GM04503 (cell line): ENCODE measurements at regions not wholly inside any gene's neighbourhood (a gene's known extent, or its start where the extent isn't known, plus 50 kb on each side); places are given as distances from the start of the nearest gene placed in this dataset.
A peak's percentile ranks its signal among the peaks of the same experiment; 100 is the strongest.

Experiments
- DNase-seq: peaks from one replicate; pipeline ENCODE4 v3.0.0-alpha.2; 2012; ENCODE audit warnings: low read depth

DNA sequence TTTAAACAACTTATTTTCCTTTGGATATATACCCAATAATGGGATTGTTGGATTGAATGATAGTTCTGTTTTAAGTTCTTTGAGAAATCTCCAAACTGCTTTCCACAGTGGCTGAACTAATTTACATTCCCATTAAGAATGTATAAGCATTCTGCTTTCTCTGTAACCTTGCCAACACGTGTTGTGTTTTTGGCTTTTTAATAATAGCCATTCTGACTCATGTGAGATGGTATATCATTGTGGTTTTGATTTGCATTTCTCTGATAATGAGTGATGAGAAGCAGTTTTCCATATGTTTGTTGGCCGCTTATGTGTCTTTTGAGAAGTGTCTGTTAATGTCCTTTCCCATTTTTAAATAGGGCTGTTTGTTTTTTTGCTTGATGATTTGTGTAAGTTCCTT lies 155.6 kb upstream of the PITX2 start:
- DNase-seq = no peak

DNA sequence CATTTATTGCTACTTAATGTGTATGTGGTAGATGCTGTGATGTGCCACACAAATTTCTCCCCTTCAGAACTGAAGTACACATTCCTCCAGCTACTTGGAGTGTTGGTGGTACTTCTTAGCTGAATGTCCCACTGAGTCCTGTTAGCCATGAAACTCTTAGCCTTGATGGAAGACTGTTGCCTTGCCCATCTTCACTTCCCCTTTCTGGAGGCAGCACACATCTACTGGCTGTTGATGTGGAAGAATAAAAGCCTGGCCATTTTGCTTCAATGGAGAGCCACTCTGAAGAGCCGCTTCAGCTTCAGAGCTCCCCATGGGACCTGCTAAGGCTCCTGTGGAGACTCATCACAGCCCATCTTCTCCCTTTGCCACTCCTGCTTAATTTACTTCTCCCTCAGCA lies 157.7 kb upstream of the PITX2 start:
- no peak for DNase-seq

DNA sequence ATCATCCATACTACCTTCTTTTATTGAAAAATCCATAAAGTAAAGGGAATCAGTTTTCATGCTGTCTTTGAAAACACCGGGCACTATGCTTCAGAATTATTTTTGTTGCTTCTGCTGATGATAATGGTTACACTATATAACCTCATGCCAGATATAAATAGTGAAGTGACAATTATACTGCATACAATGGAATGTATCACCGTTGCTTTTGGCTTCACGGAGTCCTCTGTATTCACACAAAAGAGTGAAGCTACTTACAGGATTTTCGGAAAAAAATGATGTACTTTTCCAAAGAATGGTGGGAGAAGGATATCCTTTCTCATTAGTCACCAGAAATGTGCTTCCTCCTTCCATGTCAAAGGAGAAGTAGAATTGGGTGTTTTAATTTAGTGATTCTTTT lies 159.1 kb upstream of the PITX2 start:
- DNase-seq = no peak

DNA sequence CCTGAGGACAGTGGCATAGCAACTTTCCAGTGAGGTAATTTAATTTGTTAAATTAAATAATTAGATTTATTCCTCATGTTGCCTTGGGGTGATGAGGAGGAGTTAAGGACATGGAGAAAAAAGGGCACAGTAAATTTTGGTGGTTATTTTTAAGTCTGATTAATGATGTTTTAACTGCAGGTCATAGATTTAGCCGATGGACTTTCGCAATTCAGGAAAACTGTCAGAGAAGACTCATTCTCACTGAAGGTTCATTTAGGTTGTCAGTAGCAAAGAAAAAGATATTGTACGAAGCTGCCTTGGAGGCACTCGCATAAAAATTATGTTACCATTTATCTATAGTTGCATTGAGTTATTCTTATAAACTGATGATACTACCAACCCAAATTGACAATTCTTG lies 164.2 kb upstream of the PITX2 start:
- no peak for DNase-seq

DNA sequence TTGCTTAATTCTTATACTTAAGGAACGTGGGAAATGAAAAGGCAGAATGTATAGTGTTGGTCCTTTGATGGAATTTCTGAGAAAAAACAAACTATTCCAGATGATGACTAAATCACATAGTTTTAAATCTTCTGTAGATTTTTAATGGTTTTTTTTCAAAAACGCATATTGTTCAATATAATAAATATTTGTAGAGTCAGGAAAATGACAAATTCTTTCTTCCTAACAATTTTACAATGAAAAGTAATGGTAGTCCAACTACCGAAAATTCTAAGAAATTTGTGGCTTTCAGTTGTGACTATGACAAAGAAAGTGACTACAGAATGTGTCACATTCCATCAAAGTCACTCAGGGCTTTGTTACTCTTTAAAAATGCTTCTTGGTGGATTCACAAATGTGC lies 164.8 kb upstream of the PITX2 start:
- DNase-seq = no peak

DNA sequence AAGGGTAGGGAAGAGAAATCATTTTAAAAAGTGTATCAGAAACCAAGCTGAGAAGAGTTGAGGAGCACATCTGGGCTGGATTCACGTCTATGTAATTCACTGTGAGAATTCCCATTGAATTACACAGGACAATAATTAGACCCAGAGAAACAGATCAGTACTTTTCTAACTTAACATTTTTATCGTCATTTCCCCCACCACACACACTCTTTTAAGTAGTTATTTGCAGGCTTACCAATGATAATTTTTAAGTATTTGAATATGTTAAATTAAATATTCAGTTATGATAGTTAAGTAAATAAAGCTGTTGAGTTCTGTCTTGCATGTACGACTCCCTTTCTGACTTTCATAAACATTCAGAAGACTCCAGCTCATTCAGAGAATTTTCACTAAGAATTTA lies 165.4 kb upstream of the PITX2 start:
- DNase-seq = no peak

DNA sequence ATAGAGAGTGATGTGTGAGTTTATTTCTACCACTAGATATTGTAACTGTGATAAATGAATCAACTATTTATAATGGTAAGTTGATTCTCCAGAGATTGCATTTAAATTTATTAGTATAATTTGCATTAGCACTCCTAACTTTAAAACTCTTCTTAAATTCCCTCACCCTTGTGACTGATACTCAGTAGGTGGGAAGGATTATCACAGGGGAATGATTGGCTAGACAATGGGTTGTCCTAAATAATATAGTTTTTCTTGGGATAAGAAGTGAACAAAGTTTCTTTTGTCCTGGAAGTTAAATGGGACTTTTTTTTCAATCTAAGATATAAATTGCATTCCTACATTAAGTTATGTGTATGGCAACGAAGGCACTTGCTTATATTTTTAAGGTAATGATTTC lies 169.2 kb upstream of the PITX2 start:
- no peak for DNase-seq

DNA sequence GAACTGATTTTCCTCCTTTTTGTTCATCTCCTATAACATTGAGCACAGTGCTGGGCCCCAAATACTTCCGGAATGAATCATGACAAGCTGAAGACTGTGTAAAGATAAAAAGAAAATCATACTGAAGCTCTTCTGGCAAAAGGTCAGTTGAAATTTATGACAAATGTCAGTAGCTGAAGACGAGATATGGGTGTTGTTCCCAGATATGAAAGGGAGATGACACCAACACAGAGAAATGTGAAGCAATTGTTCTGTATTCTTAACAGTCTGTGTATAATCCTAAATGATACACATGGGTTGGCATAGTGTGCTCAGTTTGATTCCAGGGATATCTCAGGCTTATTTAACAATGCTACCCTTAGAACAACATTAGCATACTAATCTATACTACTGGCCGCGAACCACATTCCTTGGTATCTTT lies 170.5 kb upstream of the PITX2 start:
- DNase-seq = no peak

DNA sequence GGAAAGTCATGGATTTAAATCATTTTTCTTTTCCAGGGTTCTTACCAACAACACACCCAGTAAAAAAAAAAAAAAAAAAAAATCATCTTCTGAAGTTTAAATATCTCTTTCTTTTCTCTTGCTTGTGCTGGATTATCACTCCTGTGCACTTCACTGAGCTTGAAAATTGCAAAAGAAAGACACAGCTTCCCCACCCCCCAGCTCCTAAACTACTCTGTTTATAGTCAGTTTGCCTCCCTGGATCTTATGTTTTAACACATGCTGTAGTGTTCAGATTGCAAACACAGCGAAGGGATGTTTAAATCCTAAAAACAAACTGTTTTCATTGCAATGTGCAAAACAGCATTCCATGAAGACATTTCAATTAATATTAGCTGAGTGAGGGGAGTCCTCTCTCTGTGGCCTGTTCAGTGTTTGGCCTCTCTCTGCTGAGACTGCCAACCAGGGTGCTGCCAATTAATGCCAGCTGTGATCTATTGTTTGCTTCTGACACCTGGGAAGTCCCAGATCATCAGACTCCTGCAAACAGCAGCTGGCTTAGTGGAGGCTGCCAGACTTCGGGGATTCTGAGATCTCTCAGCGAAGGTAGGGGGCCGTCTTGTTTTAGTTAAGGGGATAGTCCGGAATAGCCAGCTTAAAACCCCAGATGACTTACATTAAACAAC lies 171.1 kb upstream of the PITX2 start:
- DNase-seq = no peak

DNA sequence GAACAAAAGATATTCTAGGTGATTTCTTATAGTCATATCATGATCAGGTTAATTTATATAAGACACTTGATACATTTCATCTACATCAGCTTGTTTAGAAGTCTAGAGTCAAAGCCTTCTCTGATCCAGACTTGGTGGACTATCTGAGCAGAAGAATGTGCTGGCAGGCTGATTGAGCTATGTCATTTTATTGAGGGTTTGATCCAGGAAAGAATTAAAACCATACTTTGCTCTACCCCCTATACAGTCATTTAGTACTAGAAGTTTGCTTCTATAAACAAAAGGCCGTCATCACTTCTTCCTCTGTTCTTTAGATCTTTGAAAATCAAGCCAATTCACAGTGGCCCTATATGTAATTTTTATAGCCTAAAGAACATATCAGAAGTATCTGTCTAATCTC lies 173.1 kb upstream of the PITX2 start:
- no peak for DNase-seq

DNA sequence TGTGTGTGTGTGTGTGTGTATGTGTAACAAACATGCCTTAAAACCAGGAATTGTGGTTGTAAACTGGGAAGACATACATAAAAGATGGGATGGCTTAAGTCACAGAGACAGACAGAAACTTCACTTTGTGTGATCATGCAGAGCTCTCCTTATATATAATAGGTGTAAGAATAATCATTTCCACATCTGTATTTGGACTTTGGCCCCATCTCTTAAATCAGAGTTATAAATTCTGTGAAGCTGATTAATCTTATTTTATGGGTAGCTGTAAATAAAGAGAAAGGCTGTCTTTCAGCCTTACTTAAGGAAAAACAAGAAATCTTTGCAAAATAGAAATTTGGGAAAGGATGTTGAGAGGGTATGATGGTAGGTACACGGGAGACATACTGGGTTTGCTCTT lies 174.6 kb upstream of the PITX2 start:
- no peak for DNase-seq

DNA sequence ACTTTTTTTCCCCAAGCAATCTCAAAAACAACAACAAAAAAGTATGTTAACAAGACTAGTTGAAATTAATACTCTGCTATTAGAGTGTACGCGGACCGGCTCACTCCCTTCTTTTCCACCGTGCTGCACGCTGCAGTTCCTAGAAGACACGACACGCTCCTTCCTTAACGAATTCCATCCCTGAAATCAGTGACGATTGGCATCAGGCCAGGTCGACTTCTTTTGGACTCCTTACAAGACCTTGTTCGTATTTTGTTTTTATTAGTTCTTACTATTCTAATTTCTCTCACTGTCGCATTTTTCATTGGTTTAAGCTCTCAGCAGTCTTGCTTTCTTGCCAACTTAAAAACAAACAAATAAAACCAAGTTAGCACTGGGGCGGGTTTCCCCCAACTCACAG lies 175.8 kb upstream of the PITX2 start:
- DNase-seq = no peak

DNA sequence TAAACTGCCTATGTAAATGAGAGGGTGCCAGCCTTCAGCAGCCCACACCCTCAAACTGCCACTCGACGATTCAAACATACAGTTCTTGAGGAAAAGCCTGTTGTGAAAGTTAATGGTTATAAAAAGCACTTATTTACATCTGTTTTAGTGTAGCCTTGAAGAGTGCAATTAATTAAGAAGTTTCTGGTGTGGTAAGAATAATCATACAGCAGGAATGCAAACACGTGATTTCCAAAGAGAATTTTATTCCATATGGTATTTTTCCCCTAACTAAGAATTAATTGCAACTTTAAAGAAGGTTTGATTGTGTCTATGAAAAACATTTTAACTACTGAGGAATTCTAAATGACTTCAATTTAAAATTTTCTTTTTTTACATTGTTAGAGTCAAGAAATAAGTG lies 176.3 kb upstream of the PITX2 start:
- DNase-seq = no peak

DNA sequence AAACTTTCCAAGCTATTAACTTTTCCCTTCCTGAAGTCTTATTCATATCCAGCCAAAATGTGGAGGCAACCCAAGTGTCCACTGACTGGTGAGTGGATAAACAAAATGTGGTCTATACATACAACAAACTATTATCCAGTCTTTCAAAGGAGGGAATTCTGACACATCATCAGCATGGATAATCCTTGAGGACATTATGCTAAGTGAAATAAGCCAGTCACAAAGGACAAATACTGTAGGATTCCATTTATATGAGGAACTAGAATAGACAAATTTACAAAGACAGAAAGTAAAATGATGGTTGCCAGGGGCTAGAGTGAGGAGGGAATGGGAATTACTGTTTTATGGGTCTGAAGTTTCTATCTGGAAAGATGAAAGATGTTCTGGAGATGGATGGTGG lies 178.7 kb upstream of the PITX2 start:
- DNase-seq = no peak

DNA sequence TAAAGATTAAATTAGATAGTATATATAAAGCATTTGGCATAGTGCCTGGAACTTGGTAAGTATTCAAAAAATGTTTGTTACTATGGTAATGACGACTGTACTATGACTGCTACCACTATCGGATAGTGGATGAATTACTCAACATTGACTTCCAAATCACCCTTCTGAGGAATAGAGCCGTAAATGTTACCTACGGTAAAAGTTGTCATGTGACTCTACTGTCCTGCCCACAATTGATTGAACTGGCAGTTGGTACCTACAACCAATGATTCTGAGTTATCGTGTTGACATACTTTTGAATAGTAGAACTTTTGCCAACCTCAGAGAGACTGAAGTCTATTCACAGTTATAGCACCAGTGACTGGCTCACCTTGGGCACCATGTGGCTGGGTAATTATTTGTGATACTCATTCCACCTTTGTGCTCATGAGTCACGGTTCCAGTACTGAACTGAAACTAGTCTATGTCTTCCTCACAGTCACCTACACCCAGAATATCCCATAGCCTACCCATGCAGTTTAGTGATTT lies 185.5 kb upstream of the PITX2 start:
- no peak for DNase-seq

DNA sequence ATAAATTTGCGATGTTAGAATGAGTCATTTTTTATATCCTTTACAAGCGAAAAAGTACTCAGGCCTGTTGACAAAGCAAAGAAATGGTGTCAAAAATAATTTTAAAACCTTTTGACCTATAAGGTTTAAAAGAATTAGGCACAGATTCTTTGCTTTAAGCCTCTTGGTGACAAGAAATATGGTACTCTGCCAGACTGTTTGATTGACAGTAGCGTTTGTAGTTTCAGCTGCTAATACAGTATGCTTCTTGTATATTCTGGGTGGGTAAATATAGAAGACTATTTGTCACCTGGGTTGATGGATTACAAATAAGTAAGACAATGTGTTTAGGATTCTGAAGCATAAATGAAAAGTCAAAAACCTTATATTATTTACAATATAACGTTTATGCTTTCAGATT lies 193.1 kb upstream of the PITX2 start:
- DNase-seq = no peak

DNA sequence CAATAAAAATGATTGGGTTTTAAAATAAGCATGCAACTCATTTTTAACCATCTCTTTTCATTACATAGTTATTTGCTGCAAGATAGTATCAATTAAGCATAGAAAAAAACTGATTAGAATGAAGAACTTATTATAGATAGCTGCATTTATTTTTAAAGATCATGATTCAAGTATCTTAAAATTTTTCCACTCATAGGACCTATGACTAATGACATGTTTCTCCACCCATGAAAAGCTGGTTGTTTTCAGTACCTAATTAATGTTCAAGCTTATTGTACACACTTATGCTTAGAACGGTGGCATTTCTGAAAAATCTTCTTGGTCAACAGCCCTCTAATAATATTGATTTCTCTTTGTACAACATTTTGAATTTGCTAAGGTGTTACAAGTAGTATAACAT lies 193.5 kb upstream of the PITX2 start:
- no peak for DNase-seq

DNA sequence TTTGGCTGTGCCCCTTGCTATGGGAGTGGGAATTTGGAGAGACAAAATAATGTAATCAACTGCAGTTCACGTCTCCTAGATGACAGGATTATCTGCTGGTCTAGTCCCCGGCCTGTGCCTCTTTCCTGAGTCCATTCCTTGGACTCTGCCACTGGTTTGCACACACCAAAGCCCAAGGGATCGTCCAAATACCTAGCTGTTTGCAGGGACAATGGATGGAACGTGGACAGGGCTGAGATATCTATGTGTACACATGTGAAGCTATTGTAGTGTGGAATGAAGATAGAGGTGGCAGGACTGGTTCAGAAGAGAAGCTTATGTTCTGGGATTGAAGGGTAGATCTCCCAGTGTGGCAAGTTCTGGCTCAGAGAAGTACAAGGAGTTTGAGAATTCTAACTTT lies 198.3 kb upstream of the PITX2 start:
- DNase-seq = no peak

DNA sequence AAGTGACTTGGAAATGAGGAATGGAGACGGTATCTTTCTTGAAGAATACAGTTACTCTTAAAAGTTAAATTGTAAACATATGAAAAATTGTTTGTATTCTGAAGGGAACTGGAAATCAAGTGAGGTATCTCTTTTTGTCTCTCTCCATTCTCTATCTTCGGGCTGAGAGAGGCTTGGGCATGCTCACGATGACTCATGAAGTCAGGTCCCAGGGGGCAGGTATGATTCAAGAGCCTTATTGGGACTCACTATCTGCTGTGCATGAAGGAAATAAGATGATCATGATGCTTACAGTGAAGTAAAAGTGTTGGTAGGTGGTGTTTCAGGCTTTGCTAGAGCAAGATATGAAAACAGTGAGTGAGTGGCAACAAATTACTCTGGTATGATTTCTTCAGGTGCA lies 200.4 kb upstream of the PITX2 start:
- DNase-seq = peak; percentile 11

DNA sequence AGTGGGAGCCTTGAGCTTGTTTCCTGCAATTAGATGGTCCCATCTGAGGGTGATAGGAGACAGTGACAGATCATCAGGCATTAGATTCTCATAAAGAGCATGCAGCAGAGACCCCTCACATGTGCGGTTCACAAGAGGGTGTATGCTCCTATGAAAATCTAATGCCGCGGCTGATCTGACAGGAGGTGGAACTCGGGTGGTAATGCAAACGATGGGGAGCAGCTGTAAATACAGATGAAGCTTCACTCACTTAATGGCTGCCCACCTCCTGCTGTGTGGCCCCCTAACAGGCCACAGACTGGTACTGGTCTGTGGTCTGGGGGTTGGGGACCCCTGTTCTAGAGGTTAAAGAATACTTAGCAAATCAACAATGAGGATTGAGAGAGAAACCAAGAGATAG lies 201.5 kb upstream of the PITX2 start:
- no peak for DNase-seq

DNA sequence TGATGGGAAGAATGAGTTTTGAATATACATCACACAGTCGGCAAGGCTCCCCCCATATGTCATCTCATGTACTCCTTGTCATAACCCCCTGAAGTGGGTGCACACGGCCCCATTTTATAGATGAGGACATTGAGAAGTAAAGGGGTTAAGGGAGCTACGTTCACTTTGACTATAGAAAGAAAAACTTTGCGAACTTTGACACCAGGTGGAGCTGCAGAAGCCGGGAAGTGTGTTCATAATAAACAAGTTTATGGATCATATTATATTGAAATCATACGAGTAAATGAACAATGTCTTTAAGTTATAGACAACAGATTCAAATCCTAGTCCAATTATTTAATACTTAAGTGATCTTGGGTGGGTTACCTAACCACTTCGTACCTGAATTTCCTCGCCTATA lies 203.8 kb upstream of the PITX2 start:
- no peak for DNase-seq

DNA sequence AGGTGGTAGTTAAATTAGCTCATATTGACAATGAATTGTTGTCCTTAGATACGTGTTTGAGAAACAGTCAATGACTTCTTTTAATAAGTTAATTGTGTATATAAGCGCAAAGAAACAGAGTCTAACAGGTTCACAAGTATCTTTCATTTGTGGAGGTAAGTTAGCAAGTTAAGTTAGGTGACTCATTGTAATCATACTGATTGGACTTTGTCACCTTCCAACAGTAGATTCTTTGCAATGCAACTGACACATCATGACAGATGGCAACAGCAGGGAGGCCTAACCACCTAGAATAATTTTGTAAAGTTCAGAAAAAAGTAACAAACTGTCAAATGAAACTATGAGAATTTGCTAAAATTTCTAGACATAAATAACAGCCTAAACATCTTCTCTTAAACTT lies 207.6 kb upstream of the PITX2 start:
- DNase-seq = no peak

DNA sequence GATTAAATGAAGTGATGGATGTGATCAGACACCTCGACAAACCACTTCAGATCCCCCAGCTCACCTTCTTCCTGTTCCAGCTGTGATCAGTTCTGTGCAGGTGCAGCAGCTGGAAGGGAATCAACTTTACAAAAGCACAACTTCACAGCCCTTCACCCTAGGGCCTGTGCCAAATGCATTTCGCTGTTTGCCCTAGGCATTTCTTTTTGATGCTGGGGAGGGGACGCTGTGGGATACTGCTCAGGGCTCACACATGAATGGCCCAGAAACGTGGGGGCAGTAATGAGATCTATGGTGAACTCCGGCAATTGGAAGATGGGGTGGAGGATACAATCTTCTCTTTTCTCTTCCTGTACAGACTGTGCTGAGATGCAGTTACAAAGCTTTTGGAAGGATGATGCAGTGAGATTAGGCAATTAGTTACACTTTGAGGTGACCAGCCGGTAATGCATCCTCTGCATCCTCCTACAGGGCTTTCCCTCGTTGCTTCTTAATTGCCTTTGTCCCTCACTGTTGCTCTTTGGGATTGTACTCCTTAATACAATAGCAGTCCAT lies 215.1 kb upstream of the PITX2 start:
- DNase-seq = no peak

DNA sequence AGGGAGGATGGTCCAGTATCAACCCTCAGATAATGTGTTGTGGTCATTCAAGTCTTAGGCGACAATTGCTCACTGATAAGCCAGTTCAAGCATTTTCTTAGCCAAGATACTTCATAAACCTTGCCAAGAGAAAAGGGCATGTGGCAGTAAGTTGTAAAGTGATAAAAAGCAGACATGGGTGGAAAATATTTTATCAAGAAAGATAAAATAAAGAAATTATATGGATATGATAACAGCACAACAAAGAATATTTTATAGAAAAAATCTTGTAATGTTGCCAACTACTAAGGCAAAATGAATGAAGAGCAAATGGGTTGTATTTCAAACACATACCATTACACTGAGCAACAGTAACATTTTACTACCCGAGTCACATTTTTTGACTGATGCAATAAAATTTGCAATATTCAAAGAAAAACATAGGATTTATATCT lies 217.4 kb upstream of the PITX2 start:
- peak; percentile 34 for DNase-seq
